ENCODE measurements at regions not wholly inside any gene's neighbourhood (a gene's known extent, or its start where the extent isn't known, plus 50 kb on each side); places are given as distances from the start of the nearest gene placed in this dataset.
"Not testable (repeated sequence)": the region's sequence is repeated elsewhere in the genome, so short reads cannot be mapped to it uniquely, and the experiment has no call there.

DNA sequence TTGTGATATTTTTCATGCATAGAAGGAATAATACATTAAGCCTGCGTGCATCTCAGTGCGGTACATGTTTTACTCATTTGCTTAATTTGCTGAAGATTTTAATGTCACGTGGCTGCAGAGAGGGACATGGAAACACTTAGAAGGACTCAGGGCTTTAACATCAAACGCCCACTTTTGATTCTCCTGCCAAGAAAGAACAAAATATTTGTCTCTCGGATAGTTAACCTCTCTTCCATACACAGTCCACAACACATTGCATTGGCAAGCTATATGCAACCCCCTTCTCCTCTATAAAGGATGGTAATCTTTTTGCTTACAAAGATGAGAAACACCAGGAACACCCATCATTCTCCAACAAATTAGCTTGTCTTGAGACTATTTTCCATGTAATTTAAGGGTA is 148.0 kb upstream of the NRP1 start:
- no peak overlapping the region for H3K23ac ChIP-seq (ENCODE audit: low read length)
- H3K4me3 ChIP-seq (ENCODE audit: low read depth, low read length): no peak overlapping the region
- H3K9ac ChIP-seq (ENCODE audit: low read length): no peak overlapping the region
- no peak overlapping the region for H3K14ac ChIP-seq (ENCODE audit: low read length)
- H3K27ac ChIP-seq (ENCODE audit: low read depth, low read length): no peak overlapping the region
- no peak overlapping the region for H2BK120ac ChIP-seq (ENCODE audit: insufficient read depth, low read length, poor library complexity)
- no peaks in the 10 kb centered on the region for H3K79me2 ChIP-seq (ENCODE audit: control insufficient read depth, insufficient read depth, low read length, poor library complexity)
- H4K91ac ChIP-seq (ENCODE audit: low read depth, low read length): no peak overlapping the region
- no peaks in the 10 kb centered on the region for H3K9me3 ChIP-seq (ENCODE audit: insufficient read depth, low read depth, low read length)
- H4K12ac ChIP-seq (ENCODE audit: low read depth, low read length): no peak overlapping the region
- H4K8ac ChIP-seq (ENCODE audit: low read depth, low read length): no peak overlapping the region
- H3K4me1 ChIP-seq (ENCODE audit: control insufficient read depth in 1 of 2, insufficient read depth in 2 of 2, low read length in 2 of 2): peaks cover 0 to 3% of the 10 kb centered on the region in 2 experiments
- H3K18ac ChIP-seq (ENCODE audit: low read length): no peak overlapping the region
- H2AK5ac ChIP-seq (ENCODE audit: low read length): no peak overlapping the region
- H2BK5ac ChIP-seq (ENCODE audit: low read depth, low read length, poor library complexity): no peak overlapping the region
- H3K79me1 ChIP-seq (ENCODE audit: low read length): no peaks in the 10 kb centered on the region
- no peak overlapping the region for H3K4me2 ChIP-seq (ENCODE audit: low read length)
- DNase-seq: no peak
- whole genome bisulfite sequencing (ENCODE audit: extremely low coverage, insufficient coverage, insufficient read length): no CpG with 5 or more reads among the region's 5 CpGs
- H3K36me3 ChIP-seq (ENCODE audit: control insufficient read depth in 1 of 2, insufficient read depth in 2 of 2, low read length in 2 of 2): no peaks in the 10 kb centered on the region
- H2AFZ ChIP-seq (ENCODE audit: insufficient read depth, low read length, poor library complexity): no peak overlapping the region
- no peaks in the 10 kb centered on the region for H3K27me3 ChIP-seq (ENCODE audit: insufficient read depth, low read length)
- no peak overlapping the region for H2BK12ac ChIP-seq (ENCODE audit: low read length)
- H3K4ac ChIP-seq (ENCODE audit: low read depth, low read length): no peak overlapping the region

DNA sequence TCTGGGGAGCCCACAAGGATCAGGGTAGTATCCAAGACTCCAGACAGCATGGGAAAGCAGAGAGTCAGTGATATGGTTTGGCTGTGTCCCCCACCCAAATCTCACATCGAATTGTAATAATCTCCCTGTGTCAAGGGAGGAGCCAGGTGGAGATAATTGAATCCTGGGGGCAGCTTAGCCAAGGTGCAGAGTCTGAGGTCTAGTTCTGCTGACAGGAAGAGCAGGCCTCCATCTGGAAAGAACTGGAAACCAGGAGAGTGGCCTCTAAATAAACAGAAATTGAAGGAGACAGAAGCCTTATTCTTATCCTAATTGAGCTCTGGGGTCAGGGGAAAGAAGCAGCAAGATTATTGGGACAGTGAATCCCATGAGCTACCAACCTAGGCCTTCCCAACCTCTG is 146.7 kb upstream of the NRP1 start:
- no peak overlapping the region for H3K14ac ChIP-seq (ENCODE audit: low read length)
- H3K9ac ChIP-seq (ENCODE audit: low read length): no peak overlapping the region
- no peaks in the 10 kb centered on the region for H3K27me3 ChIP-seq (ENCODE audit: insufficient read depth, low read length)
- H3K18ac ChIP-seq (ENCODE audit: low read length): no peak overlapping the region
- no peak overlapping the region for H3K23ac ChIP-seq (ENCODE audit: low read length)
- H3K36me3 ChIP-seq (ENCODE audit: control insufficient read depth in 1 of 2, insufficient read depth in 2 of 2, low read length in 2 of 2): no peaks in the 10 kb centered on the region
- WGBS (ENCODE audit: extremely low coverage, insufficient coverage, insufficient read length): no CpG with 5 or more reads among the region's 1 CpG
- DNase-seq: no peak
- H3K79me1 ChIP-seq (ENCODE audit: low read length): no peaks in the 10 kb centered on the region
- H3K4me3 ChIP-seq (ENCODE audit: low read depth, low read length): no peak overlapping the region
- no peak overlapping the region for H3K4ac ChIP-seq (ENCODE audit: low read depth, low read length)
- no peak overlapping the region for H3K4me2 ChIP-seq (ENCODE audit: low read length)
- H4K8ac ChIP-seq (ENCODE audit: low read depth, low read length): no peak overlapping the region
- no peak overlapping the region for H2BK12ac ChIP-seq (ENCODE audit: low read length)
- H3K79me2 ChIP-seq (ENCODE audit: control insufficient read depth, insufficient read depth, low read length, poor library complexity): no peaks in the 10 kb centered on the region
- no peak overlapping the region for H2BK5ac ChIP-seq (ENCODE audit: low read depth, low read length, poor library complexity)
- H4K91ac ChIP-seq (ENCODE audit: low read depth, low read length): no peak overlapping the region
- H2AK5ac ChIP-seq (ENCODE audit: low read length): no peak overlapping the region
- H3K4me1 ChIP-seq (ENCODE audit: control insufficient read depth in 1 of 2, insufficient read depth in 2 of 2, low read length in 2 of 2): peaks cover 0 to 3% of the 10 kb centered on the region in 2 experiments
- no peak overlapping the region for H4K12ac ChIP-seq (ENCODE audit: low read depth, low read length)
- H3K27ac ChIP-seq (ENCODE audit: low read depth, low read length): no peak overlapping the region
- no peaks in the 10 kb centered on the region for H3K9me3 ChIP-seq (ENCODE audit: insufficient read depth, low read depth, low read length)
- no peak overlapping the region for H2AFZ ChIP-seq (ENCODE audit: insufficient read depth, low read length, poor library complexity)
- no peak overlapping the region for H2BK120ac ChIP-seq (ENCODE audit: insufficient read depth, low read length, poor library complexity)

DNA sequence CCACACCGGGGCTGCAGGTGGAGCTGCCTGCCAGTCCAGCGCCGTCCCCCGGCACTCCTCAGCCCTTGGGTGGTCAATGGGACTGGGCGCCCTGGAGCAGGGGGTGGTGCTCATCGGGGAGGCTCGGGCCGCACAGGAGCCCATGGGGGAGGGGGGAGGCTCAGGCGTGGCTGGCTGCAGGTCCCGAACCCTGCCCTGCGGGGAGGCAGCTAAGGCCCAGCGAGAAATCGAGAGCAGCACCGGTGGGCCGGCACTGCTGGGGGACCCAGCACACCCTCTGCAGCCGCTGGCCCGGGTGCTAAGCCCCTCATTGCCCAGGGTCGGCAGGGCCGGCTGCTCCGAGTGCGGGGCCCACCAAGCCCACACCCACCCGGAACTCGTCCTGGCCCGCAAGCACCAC is 145.9 kb upstream of the NRP1 start:
- H2AK5ac ChIP-seq (ENCODE audit: low read length); H2BK12ac ChIP-seq (ENCODE audit: low read length); H2AFZ ChIP-seq (ENCODE audit: insufficient read depth, low read length, poor library complexity); H2BK5ac ChIP-seq (ENCODE audit: low read depth, low read length, poor library complexity); H3K4me3 ChIP-seq (ENCODE audit: low read depth, low read length); H3K4me2 ChIP-seq (ENCODE audit: low read length); H3K23ac ChIP-seq (ENCODE audit: low read length); H4K91ac ChIP-seq (ENCODE audit: low read depth, low read length); H3K9ac ChIP-seq (ENCODE audit: low read length); H3K27me3 ChIP-seq (ENCODE audit: insufficient read depth, low read length); H3K79me2 ChIP-seq (ENCODE audit: control insufficient read depth, insufficient read depth, low read length, poor library complexity); H3K4ac ChIP-seq (ENCODE audit: low read depth, low read length); H2BK120ac ChIP-seq (ENCODE audit: insufficient read depth, low read length, poor library complexity); H3K79me1 ChIP-seq (ENCODE audit: low read length); H3K18ac ChIP-seq (ENCODE audit: low read length); H4K8ac ChIP-seq (ENCODE audit: low read depth, low read length); H4K12ac ChIP-seq (ENCODE audit: low read depth, low read length); H3K9me3 ChIP-seq (ENCODE audit: insufficient read depth, low read depth, low read length); H3K4me1 ChIP-seq (ENCODE audit: control insufficient read depth in 1 of 2, insufficient read depth in 2 of 2, low read length in 2 of 2); DNase-seq; H3K36me3 ChIP-seq (ENCODE audit: control insufficient read depth in 1 of 2, insufficient read depth in 2 of 2, low read length in 2 of 2); H3K27ac ChIP-seq (ENCODE audit: low read depth, low read length); H3K14ac ChIP-seq (ENCODE audit: low read length): not testable (repeated sequence)
- no CpG with 5 or more reads among the region's 24 CpGs for WGBS (ENCODE audit: extremely low coverage, insufficient coverage, insufficient read length)

DNA sequence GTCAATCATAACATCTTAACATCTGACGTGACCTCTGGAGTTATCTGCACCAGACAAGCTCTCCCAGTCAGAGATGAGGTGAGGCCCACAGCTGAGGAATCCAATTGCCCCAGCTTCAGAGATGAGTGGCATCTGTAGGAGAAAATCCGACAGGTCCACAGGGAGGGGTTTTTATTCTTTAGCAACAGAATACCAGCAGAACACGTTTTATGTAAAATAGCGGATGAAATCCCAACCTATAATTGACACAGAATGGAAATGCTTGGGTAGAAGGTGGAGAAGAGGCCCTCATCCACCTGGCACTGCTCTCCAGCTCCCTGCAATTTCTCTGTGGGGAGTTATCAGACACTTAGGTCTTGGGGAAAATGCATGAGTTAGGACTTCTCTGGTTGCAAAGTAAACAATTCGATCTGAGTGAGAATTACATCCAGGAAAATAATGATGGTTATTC is 144.2 kb upstream of the NRP1 start:
- no peaks in the 10 kb centered on the region for H3K4me1 ChIP-seq (ENCODE audit: control insufficient read depth in 1 of 2, insufficient read depth in 2 of 2, low read length in 2 of 2)
- no peaks in the 10 kb centered on the region for H3K36me3 ChIP-seq (ENCODE audit: control insufficient read depth in 1 of 2, insufficient read depth in 2 of 2, low read length in 2 of 2)
- no peak overlapping the region for H2AK5ac ChIP-seq (ENCODE audit: low read length)
- H4K12ac ChIP-seq (ENCODE audit: low read depth, low read length): no peak overlapping the region
- H3K9me3 ChIP-seq (ENCODE audit: insufficient read depth, low read depth, low read length): no peaks in the 10 kb centered on the region
- H2BK12ac ChIP-seq (ENCODE audit: low read length): no peak overlapping the region
- H3K18ac ChIP-seq (ENCODE audit: low read length): no peak overlapping the region
- no peak overlapping the region for H3K23ac ChIP-seq (ENCODE audit: low read length)
- H3K4me3 ChIP-seq (ENCODE audit: low read depth, low read length): no peak overlapping the region
- H3K27me3 ChIP-seq (ENCODE audit: insufficient read depth, low read length): no peaks in the 10 kb centered on the region
- H4K8ac ChIP-seq (ENCODE audit: low read depth, low read length): no peak overlapping the region
- H3K79me2 ChIP-seq (ENCODE audit: control insufficient read depth, insufficient read depth, low read length, poor library complexity): no peaks in the 10 kb centered on the region
- H2BK5ac ChIP-seq (ENCODE audit: low read depth, low read length, poor library complexity): no peak overlapping the region
- no peaks in the 10 kb centered on the region for H3K79me1 ChIP-seq (ENCODE audit: low read length)
- H3K4ac ChIP-seq (ENCODE audit: low read depth, low read length): no peak overlapping the region
- H3K14ac ChIP-seq (ENCODE audit: low read length): no peak overlapping the region
- H2AFZ ChIP-seq (ENCODE audit: insufficient read depth, low read length, poor library complexity): no peak overlapping the region
- WGBS (ENCODE audit: extremely low coverage, insufficient coverage, insufficient read length): no CpG with 5 or more reads among the region's 5 CpGs
- H3K27ac ChIP-seq (ENCODE audit: low read depth, low read length): no peak overlapping the region
- H3K4me2 ChIP-seq (ENCODE audit: low read length): no peak overlapping the region
- no peak for DNase-seq
- H3K9ac ChIP-seq (ENCODE audit: low read length): no peak overlapping the region
- H2BK120ac ChIP-seq (ENCODE audit: insufficient read depth, low read length, poor library complexity): no peak overlapping the region
- no peak overlapping the region for H4K91ac ChIP-seq (ENCODE audit: low read depth, low read length)

Data from trophoblast cell (in vitro differentiated cells and primary cell).